Effector memory CD8-positive, alpha-beta T cell (primary cell): ENCODE measurements at regions not wholly inside any gene's neighbourhood (a gene's known extent, or its start where the extent isn't known, plus 50 kb on each side); places are given as distances from the start of the nearest gene placed in this dataset.
A peak's percentile ranks its signal among the peaks of the same experiment; 100 is the strongest.

ENCODE experiments used
- ATAC-seq: fragments of 150-1000 bp; cut with Tn5 transposase; replicated peaks from 2 replicates; pipeline ENCODE4 v1.10.0; 2021; ENCODE audit warnings: mild to moderate bottlenecking, moderate library complexity
- DNase-seq, 3 experiments: peaks; one replicate each; pipeline ENCODE4 v3.0.0; 2021
- H3K27ac Mint-ChIP-seq, 2 donors: one replicate each; pipeline ENCODE4 v1.8.0; 2022; ENCODE audit warnings: mild to moderate bottlenecking in 2 of 2, mixed read lengths in 2 of 2, moderate library complexity in 2 of 2
- H3K27me3 Mint-ChIP-seq, 2 donors: one replicate each; pipeline ENCODE4 v1.8.0; 2022; ENCODE audit warnings: mixed read lengths in 2 of 2
- H3K36me3 Mint-ChIP-seq: one replicate; pipeline ENCODE4 v1.8.0; 2022; ENCODE audit warnings: mild to moderate bottlenecking, moderate library complexity, mixed read lengths; ENCODE audit not compliant: insufficient read depth
- H3K4me1 Mint-ChIP-seq, 2 donors: one replicate each; pipeline ENCODE4 v1.8.0; 2022; ENCODE audit warnings: low read depth in 2 of 2, mixed read lengths in 2 of 2
- H3K4me3 Mint-ChIP-seq, 2 donors: one replicate each; pipeline ENCODE4 v1.8.0; 2022; ENCODE audit warnings: mild to moderate bottlenecking in 2 of 2, mixed read lengths in 2 of 2, moderate library complexity in 2 of 2
- H3K9me3 Mint-ChIP-seq, 2 donors: one replicate each; pipeline ENCODE4 v1.8.0; 2022; ENCODE audit warnings: mixed read lengths in 2 of 2

- no peak overlapping the region for H3K27ac Mint-ChIP-seq
- peaks cover 0 to under 1% of the 10 kb centered on the region in 2 donors for H3K4me1 Mint-ChIP-seq
- H3K27me3 Mint-ChIP-seq = no peaks in the 10 kb centered on the region
- no peak overlapping the region for H3K4me3 Mint-ChIP-seq
- DNase-seq (no peak), ATAC-seq (no peak)
- H3K36me3 Mint-ChIP-seq = no peaks in the 10 kb centered on the region
- no peaks in the 10 kb centered on the region for H3K9me3 Mint-ChIP-seq
Measured at GRCh38 chr13:33634546-33634982, 183.4 kb upstream of the RFC3 start.

- Mint-ChIP-seq H3K27ac (no peak overlapping the region), H3K4me3 (no peak overlapping the region), H3K9me3 (no peaks in the 10 kb centered on the region), H3K36me3 (no peaks in the 10 kb centered on the region), H3K27me3 (no peaks in the 10 kb centered on the region), H3K4me1 (peaks cover 0 to 5% of the 10 kb centered on the region in 2 donors)
- DNase-seq = no peak
- ATAC-seq = no peak
Measured at GRCh38 chr13:33636243-33636642, 181.7 kb upstream of the RFC3 start.

GRCh38 chr13:33636955-33637670 lies 180.8 kb upstream of the RFC3 start:
- Mint-ChIP-seq H3K4me1 (peaks cover 0 to 5% of the 10 kb centered on the region in 2 donors), H3K27ac (no peak overlapping the region), H3K36me3 (no peaks in the 10 kb centered on the region), H3K4me3 (no peak overlapping the region), H3K27me3 (no peaks in the 10 kb centered on the region), H3K9me3 (no peaks in the 10 kb centered on the region)
- no peak for DNase-seq
- ATAC-seq = no peak

GRCh38 chr13:33637978-33638743 lies 179.8 kb upstream of the RFC3 start:
- H3K4me3 Mint-ChIP-seq = no peak overlapping the region
- no peaks in the 10 kb centered on the region for H3K9me3 Mint-ChIP-seq
- no peaks in the 10 kb centered on the region for H3K27me3 Mint-ChIP-seq
- no peak overlapping the region for H3K27ac Mint-ChIP-seq
- DNase-seq (no peak), ATAC-seq (no peak)
- H3K4me1 Mint-ChIP-seq = peaks cover 0 to 5% of the 10 kb centered on the region in 2 donors
- H3K36me3 Mint-ChIP-seq = no peaks in the 10 kb centered on the region

GRCh38 chr13:33639158-33639557 lies 178.8 kb upstream of the RFC3 start:
- Mint-ChIP-seq H3K36me3 (no peaks in the 10 kb centered on the region), H3K27me3 (no peaks in the 10 kb centered on the region), H3K4me1 (peaks cover 0 to 5% of the 10 kb centered on the region in 2 donors), H3K4me3 (no peak overlapping the region), H3K9me3 (no peaks in the 10 kb centered on the region), H3K27ac (peak overlapping the region in 1 of 2 donors; percentile 52)
- DNase-seq (no peak), ATAC-seq (no peak)

GRCh38 chr13:33639626-33640080 lies 178.3 kb upstream of the RFC3 start:
- no peak for ATAC-seq
- DNase-seq = no peak
- H3K9me3 Mint-ChIP-seq = no peaks in the 10 kb centered on the region
- H3K27me3 Mint-ChIP-seq = no peaks in the 10 kb centered on the region
- H3K4me1 Mint-ChIP-seq = peaks cover 0 to 5% of the 10 kb centered on the region in 2 donors
- peak overlapping the region in 1 of 2 donors; percentile 52 for H3K27ac Mint-ChIP-seq
- H3K36me3 Mint-ChIP-seq = no peaks in the 10 kb centered on the region
- no peak overlapping the region for H3K4me3 Mint-ChIP-seq

GRCh38 chr13:33640832-33641231 lies 177.1 kb upstream of the RFC3 start:
- DNase-seq (no peak), ATAC-seq (no peak)
- Mint-ChIP-seq H3K9me3 (no peaks in the 10 kb centered on the region), H3K4me3 (no peak overlapping the region), H3K36me3 (no peaks in the 10 kb centered on the region), H3K27ac (no peak overlapping the region), H3K4me1 (peaks cover 0 to 5% of the 10 kb centered on the region in 2 donors), H3K27me3 (no peaks in the 10 kb centered on the region)

- no peaks in the 10 kb centered on the region for H3K27me3 Mint-ChIP-seq
- H3K36me3 Mint-ChIP-seq = no peaks in the 10 kb centered on the region
- no peak overlapping the region for H3K27ac Mint-ChIP-seq
- no peaks in the 10 kb centered on the region for H3K9me3 Mint-ChIP-seq
- H3K4me1 Mint-ChIP-seq = peaks cover 0 to 5% of the 10 kb centered on the region in 2 donors
- no peak overlapping the region for H3K4me3 Mint-ChIP-seq
- no peak for ATAC-seq
- DNase-seq = no peak
Measured at GRCh38 chr13:33642374-33643065, 175.4 kb upstream of the RFC3 start.

- peaks cover 0 to 1% of the 10 kb centered on the region in 2 donors for H3K4me1 Mint-ChIP-seq
- no peaks in the 10 kb centered on the region for H3K27me3 Mint-ChIP-seq
- no peak overlapping the region for H3K4me3 Mint-ChIP-seq
- no peak overlapping the region for H3K27ac Mint-ChIP-seq
- no peaks in the 10 kb centered on the region for H3K36me3 Mint-ChIP-seq
- DNase-seq (no peak), ATAC-seq (no peak)
- H3K9me3 Mint-ChIP-seq = no peaks in the 10 kb centered on the region
Measured at GRCh38 chr13:33644581-33645543, 173.1 kb upstream of the RFC3 start.

GRCh38 chr13:33645591-33646554 lies 172.1 kb upstream of the RFC3 start:
- no peaks in the 10 kb centered on the region for H3K36me3 Mint-ChIP-seq
- DNase-seq (no peak), ATAC-seq (no peak)
- no peak overlapping the region for H3K27ac Mint-ChIP-seq
- H3K9me3 Mint-ChIP-seq = no peaks in the 10 kb centered on the region
- no peak overlapping the region for H3K4me3 Mint-ChIP-seq
- no peaks in the 10 kb centered on the region for H3K4me1 Mint-ChIP-seq
- H3K27me3 Mint-ChIP-seq = no peaks in the 10 kb centered on the region

- DNase-seq = no peak
Measured at GRCh38 chr13:33649212-33649878, 168.6 kb upstream of the RFC3 start.

More at GRCh38 chr13:33649212-33649878, 168.6 kb upstream of the RFC3 start:
- Mint-ChIP-seq H3K36me3 (no peaks in the 10 kb centered on the region), H3K4me1 (no peaks in the 10 kb centered on the region), H3K27ac (no peak overlapping the region), H3K4me3 (no peak overlapping the region), H3K9me3 (no peaks in the 10 kb centered on the region), H3K27me3 (no peaks in the 10 kb centered on the region)
- ATAC-seq = no peak
